Embryonic facial prominence (tissue), 1 donor: ENCODE measurements at regions not wholly inside any gene's neighbourhood (a gene's known extent, or its start where the extent isn't known, plus 50 kb on each side); places are given as distances from the start of the nearest gene placed in this dataset.
"Not testable (repeated sequence)": the region's sequence is repeated elsewhere in the genome, so short reads cannot be mapped to it uniquely, and the experiment has no call there.

Experiments
- DNase-seq: peaks from one replicate; pipeline ENCODE4 v3.0.0-alpha.2; 2016; ENCODE audit errors: extremely low spot score

DNA sequence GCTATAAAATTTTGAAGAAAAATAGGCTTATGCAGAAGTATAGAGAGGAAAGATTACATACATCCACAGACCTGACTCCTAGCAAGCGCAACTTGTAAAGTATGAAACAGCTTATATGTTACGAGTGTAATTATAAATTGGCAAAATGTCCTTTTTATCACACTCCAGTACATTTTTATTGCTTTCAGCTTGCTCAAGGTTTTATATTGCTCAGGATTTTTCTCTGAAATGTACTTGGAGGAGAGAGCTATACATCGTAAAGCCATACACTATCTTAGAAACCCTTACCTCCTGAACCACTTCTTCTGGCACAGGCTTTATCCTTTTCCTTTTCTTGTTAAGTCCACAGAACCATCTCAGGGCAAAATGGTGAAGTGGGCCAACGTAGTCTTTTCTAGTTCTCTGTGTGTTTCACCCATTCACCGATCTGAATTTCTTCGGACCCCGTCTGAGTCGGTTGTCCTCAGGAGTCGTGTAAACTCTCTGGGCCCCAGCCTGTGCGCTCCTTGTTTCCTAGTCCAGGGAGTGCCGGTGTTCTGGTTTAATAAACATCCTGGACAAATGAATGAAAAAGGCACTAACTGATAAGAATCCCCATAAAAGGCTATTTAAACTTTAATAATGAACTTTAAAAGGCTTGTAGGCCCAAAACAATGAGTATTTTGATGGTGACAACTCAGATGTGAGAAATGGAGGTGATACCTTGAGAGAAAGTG, 150.2 kb upstream of the SPATA31A3 start:
- DNase-seq: not testable (repeated sequence)

DNA sequence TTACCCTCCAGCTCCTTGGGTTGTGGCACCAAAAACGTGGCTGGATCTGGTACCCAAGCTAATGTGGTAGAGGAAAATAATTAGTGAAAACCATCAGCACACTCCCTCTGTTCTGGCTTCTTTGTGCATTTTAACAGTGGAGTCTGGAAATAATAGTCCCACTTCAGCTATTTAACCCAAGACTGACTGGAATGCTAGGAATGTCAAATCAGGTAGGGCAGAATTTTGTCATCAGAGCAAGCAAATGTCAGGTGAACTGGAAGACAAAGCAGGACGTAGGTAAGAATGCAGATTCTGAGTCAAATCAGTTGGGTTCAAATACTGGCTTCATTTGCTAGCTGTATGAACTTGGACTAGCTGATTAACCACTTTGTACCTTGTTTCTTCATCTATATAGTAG, 144.0 kb upstream of the SPATA31A3 start:
- DNase-seq: not testable (repeated sequence)

DNA sequence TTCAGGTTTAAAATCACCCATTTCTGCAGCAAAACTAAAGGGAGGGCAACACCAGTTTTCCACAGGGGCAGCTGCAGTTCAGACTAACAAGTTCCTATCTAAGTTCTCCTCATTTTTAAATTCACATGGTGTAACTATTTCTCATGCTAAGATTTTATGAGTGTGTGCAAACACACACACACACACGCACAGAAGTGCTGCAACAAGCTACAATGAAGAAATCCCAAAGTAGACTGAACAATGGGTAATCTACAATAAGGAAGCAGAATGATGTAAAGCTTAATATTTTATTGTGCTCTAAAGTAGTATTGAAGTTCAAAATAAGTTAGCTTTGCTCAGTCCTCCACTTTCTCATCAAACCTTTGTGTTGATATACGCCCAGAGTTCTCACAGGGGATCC, 140.8 kb upstream of the SPATA31A3 start:
- not testable (repeated sequence) for DNase-seq

DNA sequence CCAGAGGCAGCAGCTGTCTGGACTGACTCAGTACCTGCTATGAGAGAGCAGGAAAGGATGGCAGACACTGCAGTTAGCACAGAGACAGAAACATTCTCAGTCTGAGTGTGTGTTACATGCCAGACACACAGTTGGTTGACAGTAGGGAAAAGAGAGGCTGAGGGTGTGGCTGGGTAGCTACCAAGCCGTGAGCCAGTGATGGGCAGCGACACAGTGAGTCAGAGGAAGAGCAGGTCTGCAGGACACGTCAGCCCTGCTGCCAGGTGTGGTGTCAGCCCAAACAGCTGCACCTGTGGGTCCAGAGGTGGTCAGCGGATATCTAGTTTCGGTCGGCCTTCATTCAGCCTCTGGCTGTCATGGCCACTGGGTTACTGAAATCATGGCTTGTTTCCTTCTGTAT, 124.4 kb upstream of the SPATA31A3 start:
- not testable (repeated sequence) for DNase-seq

DNA sequence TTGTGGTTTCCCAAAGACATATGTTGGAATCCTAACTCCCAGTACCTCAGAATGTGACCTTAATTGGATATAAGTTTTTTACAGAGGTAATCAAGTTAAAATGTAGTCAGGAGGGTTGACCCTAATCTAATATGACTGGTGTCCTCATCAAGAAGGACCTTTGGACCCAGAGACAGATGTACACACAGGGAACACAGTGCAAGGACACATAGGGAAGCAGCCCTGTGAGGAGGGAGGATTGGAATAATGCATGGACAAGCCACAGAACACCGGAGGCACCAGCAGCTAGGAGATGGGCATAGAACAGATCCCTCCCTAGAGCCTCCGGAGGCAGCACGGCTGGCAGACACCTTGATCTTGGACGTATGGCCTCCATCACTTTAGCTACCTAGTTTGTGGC, 119.8 kb upstream of the SPATA31A3 start:
- DNase-seq: not testable (repeated sequence)

DNA sequence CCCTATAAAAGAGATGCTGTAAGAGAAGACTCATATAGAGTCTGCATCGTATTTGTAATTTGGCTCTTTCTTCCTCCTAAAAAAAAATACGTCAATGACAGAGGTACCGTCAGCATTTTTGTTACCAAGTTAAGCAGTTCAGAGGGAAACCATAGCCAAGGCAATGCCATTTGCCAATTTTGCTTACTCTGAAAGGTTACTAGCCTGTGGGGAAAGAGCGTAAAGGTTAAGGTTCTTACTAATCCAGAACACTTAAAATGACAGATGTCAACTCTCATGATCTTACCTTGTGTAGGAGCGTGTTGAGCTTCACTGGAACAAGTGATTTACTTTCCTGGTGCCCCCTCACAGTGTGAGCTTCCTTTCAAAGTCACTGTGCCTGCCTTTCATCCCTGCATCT, 119.4 kb upstream of the SPATA31A3 start:
- DNase-seq: not testable (repeated sequence)

DNA sequence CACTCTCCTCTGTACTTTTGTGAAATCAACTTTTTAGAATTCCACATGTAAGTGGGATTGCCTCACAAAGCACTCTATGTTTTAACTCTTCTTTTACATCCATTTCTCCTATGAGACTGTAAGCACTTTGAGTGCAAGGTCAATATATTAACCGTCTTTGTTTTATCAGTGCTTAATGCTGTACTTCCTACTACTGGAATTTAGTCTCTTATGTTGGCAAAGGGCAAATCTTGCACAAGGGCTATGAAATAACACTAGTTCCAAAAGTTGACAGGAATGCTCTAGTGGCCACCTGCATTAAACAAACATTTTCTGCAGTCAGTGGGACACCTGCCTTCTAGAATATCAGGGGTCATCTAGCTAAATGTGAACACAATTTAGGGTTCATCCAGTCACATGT, 117.5 kb upstream of the SPATA31A3 start:
- not testable (repeated sequence) for DNase-seq

DNA sequence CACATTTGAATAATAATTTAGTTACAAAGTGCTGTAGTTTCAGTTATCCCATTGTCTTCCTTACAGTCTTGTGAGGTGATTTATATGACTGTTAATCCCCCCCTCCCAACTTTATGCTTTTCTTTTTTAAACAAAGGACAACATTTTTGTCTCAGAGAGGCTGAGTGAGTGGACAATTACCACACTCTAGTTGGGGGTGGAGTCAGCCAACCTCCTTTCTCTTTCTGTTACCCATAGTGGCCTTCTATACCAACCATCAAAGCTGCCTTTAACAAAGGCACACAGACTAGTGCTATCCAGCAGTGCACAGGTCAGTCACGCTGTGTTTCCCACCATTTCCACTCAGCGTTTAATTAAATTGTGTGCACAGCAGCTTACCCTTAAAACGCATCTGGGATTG, 114.3 kb upstream of the SPATA31A3 start:
- DNase-seq: not testable (repeated sequence)

DNA sequence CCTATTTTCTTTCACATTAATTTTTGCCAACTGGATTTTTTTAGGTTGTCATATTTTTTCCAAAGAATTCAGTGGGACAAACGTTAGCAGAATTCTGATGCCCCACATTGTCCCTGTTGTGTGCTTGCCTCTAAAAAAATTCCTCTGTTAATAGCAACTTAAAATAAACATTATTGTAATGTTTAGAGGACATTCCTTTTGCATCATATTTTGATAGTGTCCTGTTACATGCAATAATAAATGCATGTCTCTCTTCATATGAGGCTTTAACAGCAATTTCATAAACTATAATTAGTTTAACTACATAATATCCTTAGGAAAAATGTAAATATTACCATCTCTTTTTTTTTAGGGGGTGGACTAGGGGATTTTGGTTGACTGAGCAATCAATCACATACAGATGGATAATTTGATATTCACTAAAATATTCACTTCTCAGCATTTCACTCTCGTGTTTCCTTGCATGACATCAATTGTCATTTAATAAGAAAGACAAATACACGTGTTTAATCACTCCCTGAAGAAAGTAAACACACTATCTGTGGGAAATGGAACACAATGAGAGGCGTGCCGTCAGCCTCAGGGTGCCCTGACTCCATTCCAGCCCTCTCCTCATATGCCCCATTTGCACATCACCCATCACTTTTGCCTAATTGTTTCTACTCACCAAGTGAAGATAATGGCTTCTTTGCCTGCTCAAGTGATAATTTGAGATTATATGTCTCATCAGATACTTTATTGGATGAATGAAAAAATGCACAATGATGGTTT, 110.3 kb upstream of the SPATA31A3 start:
- not testable (repeated sequence) for DNase-seq

DNA sequence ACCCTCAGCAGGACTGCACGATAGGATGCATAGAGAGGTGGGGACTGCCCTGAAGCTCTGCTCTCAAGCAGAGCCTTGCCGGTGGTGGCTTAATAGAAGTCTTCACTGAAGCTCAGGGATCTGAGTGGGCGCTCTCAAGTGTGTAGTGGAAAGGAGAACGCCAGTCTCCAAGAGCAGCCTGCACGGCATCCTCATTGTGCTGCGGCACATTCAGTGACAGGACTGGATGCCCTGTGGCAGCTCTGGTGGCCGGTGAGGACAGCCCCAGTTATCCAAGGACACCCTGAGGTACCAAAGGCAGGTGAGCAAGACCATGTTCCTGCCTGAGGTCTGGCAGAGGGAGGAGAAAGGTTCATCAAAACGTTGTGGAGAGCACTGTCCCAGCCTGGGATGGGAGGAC, 98.8 kb upstream of the SPATA31A3 start:
- not testable (repeated sequence) for DNase-seq

DNA sequence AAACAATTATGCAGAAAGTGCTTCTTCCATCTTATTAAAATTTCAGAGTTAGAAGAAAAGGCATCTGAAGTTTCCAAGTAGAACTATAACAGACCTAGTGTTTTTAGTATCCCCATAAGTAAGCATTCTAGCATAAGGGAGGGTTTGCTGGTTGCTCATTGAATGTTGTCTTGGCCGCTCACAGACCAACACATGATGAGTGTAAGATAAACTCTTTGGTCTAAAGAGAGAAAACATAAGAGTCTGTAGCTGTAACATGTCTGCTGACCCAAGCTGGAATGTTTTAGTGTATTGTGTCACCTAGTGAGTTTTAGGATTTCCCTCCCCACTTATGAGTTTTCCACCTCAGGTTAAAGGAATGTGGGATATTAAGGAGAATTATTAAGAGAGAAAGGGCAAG, 94.5 kb upstream of the SPATA31A3 start:
- DNase-seq: not testable (repeated sequence)

DNA sequence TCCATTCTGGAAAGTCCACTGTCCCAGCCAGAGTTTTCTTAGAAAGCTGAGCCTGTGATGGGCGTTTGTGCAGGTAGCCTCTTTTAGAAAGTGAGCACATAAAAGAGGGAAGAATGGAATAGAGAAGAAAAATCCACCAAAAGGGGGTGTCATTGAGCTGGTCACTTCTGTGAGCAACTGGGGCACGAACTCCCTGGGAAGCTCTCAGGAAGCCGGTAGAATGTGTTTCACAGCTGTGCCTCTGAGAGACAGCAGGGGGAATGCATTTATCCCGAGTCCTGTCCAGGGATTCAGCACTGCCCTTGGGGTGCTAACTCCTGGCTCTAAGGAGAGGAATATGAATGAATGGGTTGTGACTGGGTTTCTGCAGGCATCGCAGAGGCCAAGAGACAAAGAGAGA, 73.8 kb upstream of the SPATA31A3 start:
- not testable (repeated sequence) for DNase-seq

DNA sequence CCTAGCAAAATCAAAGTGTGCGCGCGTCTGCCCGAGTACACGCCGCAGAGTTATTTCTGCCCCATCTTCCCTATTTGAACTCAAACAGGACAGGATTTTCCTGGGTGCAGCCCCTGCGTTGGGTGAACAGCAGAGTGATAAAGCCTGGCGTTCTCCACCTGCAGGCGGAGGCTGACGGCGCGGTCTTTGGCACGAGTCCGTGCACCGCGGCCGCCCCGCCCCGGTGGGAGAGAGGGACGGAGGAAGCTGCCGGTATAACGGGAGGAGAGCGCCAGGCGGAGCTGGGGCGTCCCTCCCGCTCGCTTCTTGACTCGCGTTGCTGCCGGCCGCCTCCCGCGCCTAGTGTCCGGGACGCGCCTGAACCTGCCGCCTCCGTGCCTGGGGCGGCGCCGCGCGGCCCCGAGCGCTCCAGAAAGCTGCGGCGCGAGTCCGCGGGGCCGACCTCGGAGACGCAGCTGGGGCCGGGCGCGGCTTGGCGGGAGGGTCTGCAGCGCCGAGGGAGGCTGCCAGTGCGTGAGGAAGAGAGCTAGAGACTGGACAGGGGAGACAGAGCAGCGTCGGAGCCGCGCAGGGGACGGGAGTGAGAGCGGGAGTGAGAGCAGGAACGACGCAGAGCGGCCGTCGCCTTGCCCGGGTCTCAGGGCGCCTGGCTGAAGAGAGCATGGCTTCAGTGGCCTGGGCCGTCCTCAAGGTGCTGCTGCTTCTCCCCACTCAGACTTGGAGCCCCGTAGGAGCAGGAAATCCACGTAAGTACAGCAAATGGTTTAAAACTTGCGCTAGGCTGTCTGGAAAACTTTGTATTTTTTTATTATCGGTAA, 66.8 kb upstream of the SPATA31A3 start:
- not testable (repeated sequence) for DNase-seq
